NCI-H345 treated with DMSO at 0.1 percent for 48 hours (cell line): ENCODE measurements at regions not wholly inside any gene's neighbourhood (a gene's known extent, or its start where the extent isn't known, plus 50 kb on each side); places are given as distances from the start of the nearest gene placed in this dataset.

ENCODE experiments used
- DNase-seq: peaks from one replicate; lab custom pipeline; 2025; ENCODE audit not compliant: unreplicated experiment; lab: John Stamatoyannopoulos, UW

GRCh38 chr9:89554307-89555035 is 50.3 kb upstream of the GADD45G start:
- DNase-seq: no peak

GRCh38 chr9:89553451-89554010 is 51.3 kb upstream of the GADD45G start:
- no peak for DNase-seq

- no peak for DNase-seq
Observed at GRCh38 chr9:89550346-89550927, 52.5 kb upstream of the SEMA4D start.

GRCh38 chr9:89549031-89549644 is 51.2 kb upstream of the SEMA4D start:
- peak; percentile 55 for DNase-seq

GRCh38 chr9:89548071-89548638 is 50.2 kb upstream of the SEMA4D start:
- no peak for DNase-seq
